HCT116 (cell line): ENCODE measurements at regions not wholly inside any gene's neighbourhood (a gene's known extent, or its start where the extent isn't known, plus 50 kb on each side); places are given as distances from the start of the nearest gene placed in this dataset.

Source experiments
- ATAC-seq: fragments of 200-7000 bp; cut with Tn5 transposase; 2 replicates; pipeline ENCODE4 v1.9.1; 2020; ENCODE audit warnings: mild to moderate bottlenecking, moderate library complexity
- BruUV-seq: library from RNA; stranded (reverse); fragments of 400-500 nt; replicated peaks from 2 replicates; lab custom pipeline; 2021; lab: Mats Ljungman, UMichigan
- CTCF ChIA-PET: fragments of 300-600 bp; sonication (Branson Sonifier 250); formaldehyde crosslinking; loops from one replicate; lab custom pipeline; 2021; ENCODE audit warnings: antibody characterized with exemption; lab: Charles Lee
- POLR2A ChIA-PET: fragments of 300-600, 350-600 bp; sonication (Branson Sonifier 250); formaldehyde crosslinking; loops from one replicate; lab custom pipeline; 2021; ENCODE audit warnings: antibody characterized with exemption; lab: Charles Lee
- RAD21 ChIA-PET, 2 experiments: fragments of 300-600 bp; sonication (Branson Sonifier 250); formaldehyde crosslinking; loops; one replicate each; lab custom pipeline; 2023; ENCODE audit warnings: low total read pairs in 2 of 2; ENCODE audit not compliant: uncharacterized antibody in 2 of 2, unreplicated experiment in 2 of 2, low non-redundant PET in 1 of 2; lab: Charles Lee
- DNase-seq: peaks from one replicate; pipeline ENCODE4 v3.0.0-alpha.2; 2010; ENCODE audit warnings: low read depth, low spot score
- H2AFZ ChIP-seq: fragments of 200-600 bp; shearing (Covaris generic), sonication (generic); 2 replicates; pipeline ENCODE4 v1.6.1; 2017; ENCODE audit warnings: low read depth, mixed run types, mixed read lengths, antibody characterized with exemption, low read length; ENCODE audit not compliant: poor library complexity, severe bottlenecking
- H3K27ac ChIP-seq: 2 replicates; pipeline ENCODE4 v1.5.1; 2012; ENCODE audit warnings: low read depth, low read length
- H3K27me3 ChIP-seq: fragments of 200-600 bp; sonication (generic); 2 replicates; pipeline ENCODE4 v1.6.1; 2016; ENCODE audit warnings: mixed run types, low read length, mixed read lengths; ENCODE audit not compliant: insufficient read depth
- H3K36me3 ChIP-seq, 2 experiments: fragments of 200-500 bp in 1 of 2; fragments of 200-600 bp in 1 of 2; sonication (Bioruptor generic) in 1 of 2; sonication (generic) in 1 of 2; 2 replicates each; pipeline versions ENCODE4 v1.5.1 to v1.6.1; 2014 to 2016; ENCODE audit warnings: low read length in 2 of 2, inconsistent platforms in 1 of 2, mixed read lengths in 1 of 2, mixed run types in 1 of 2; ENCODE audit not compliant: insufficient read depth in 2 of 2, control insufficient read depth in 1 of 2
- H3K4me1 ChIP-seq, 2 experiments: fragments of 200-600 bp in 1 of 2; sonication (generic) in 1 of 2; 2 replicates each; pipeline versions ENCODE4 v1.5.1 to v1.6.1; 2012 to 2017; ENCODE audit warnings: low read length in 2 of 2, inconsistent platforms in 1 of 2, mild to moderate bottlenecking in 1 of 2, mixed read lengths in 1 of 2, mixed run types in 1 of 2, moderate library complexity in 1 of 2; ENCODE audit not compliant: insufficient read depth in 2 of 2, control insufficient read depth in 1 of 2
- H3K4me2 ChIP-seq: fragments of 200-600 bp; sonication (generic); 2 replicates; pipeline ENCODE4 v1.6.1; 2017; ENCODE audit warnings: mixed run types, low read length, mixed read lengths
- H3K4me3 ChIP-seq, 2 experiments: fragments of 200-600 bp in 1 of 2; sonication (generic) in 1 of 2; replicated peaks in 1 of 2; 2 replicates each; pipeline ENCODE4 v1.5.1; 2011 to 2016; ENCODE audit warnings: low read length in 2 of 2, control low read depth in 1 of 2, low read depth in 1 of 2, mild to moderate bottlenecking in 1 of 2, mixed read lengths in 1 of 2, mixed run types in 1 of 2
- H3K79me2 ChIP-seq: fragments of 200-600 bp; sonication (generic); 2 replicates; pipeline ENCODE4 v1.6.1; 2017; ENCODE audit warnings: mild to moderate bottlenecking, mixed run types, low read length, moderate library complexity, mixed read lengths; ENCODE audit not compliant: insufficient read depth
- H3K9ac ChIP-seq: fragments of 200-600 bp; sonication (generic); 2 replicates; pipeline ENCODE4 v1.6.1; 2016; ENCODE audit warnings: low read length, mixed read lengths
- H3K9me2 ChIP-seq: fragments of 200-600 bp; sonication (generic), shearing (Covaris generic); 2 replicates; pipeline ENCODE4 v1.6.1; 2017; ENCODE audit warnings: mixed run types, mild to moderate bottlenecking, moderate library complexity; ENCODE audit not compliant: insufficient read depth
- H3K9me3 ChIP-seq, 2 experiments: fragments of 200-500 bp in 1 of 2; fragments of 200-600 bp in 1 of 2; sonication (Bioruptor generic) in 1 of 2; sonication (generic) in 1 of 2; 2 replicates each; pipeline ENCODE4 v1.6.1; 2014 to 2017; ENCODE audit warnings: low read length in 2 of 2, mixed read lengths in 2 of 2, inconsistent platforms in 1 of 2, low read depth in 1 of 2, mild to moderate bottlenecking in 1 of 2, mixed run types in 1 of 2, moderate library complexity in 1 of 2; ENCODE audit not compliant: control insufficient read depth in 1 of 2, insufficient read depth in 1 of 2
- H4K20me1 ChIP-seq: fragments of 200-600 bp; sonication (generic), shearing (Covaris generic); 2 replicates; pipeline ENCODE4 v1.6.1; 2017; ENCODE audit warnings: mixed run types, mild to moderate bottlenecking, moderate library complexity; ENCODE audit not compliant: insufficient read depth
- CEBPB ChIP-seq: IDR thresholded peaks from 2 replicates; pipeline ENCODE4 v1.6.1; 2012; ENCODE audit warnings: low read depth
- CTCF ChIP-seq, 3 experiments: fragments of 200-600 bp in 1 of 3; sonication (generic) in 1 of 3; IDR thresholded peaks in 2 of 3; conservative IDR thresholded peaks in 1 of 3; 2 replicates each; pipeline ENCODE4 v1.5.1; 2012 to 2017; ENCODE audit warnings: low read depth in 2 of 3, low read length in 2 of 3, antibody characterized with exemption in 1 of 3, borderline replicate concordance in 1 of 3, control low read depth in 1 of 3, mild to moderate bottlenecking in 1 of 3, mixed read lengths in 1 of 3, mixed run types in 1 of 3, moderate library complexity in 1 of 3; ENCODE audit not compliant: insufficient read depth in 1 of 3
- EGR1 ChIP-seq: IDR thresholded peaks from 2 replicates; pipeline ENCODE4 v1.6.1; 2012; ENCODE audit warnings: low read depth
- ELF1 ChIP-seq: IDR thresholded peaks from 2 replicates; pipeline ENCODE4 v1.6.1; 2012; ENCODE audit warnings: low read depth, borderline replicate concordance
- EZH2 ChIP-seq: fragments of 200-600 bp; sonication (generic); IDR thresholded peaks from 2 replicates; pipeline ENCODE4 v1.6.1; 2017; ENCODE audit warnings: antibody characterized with exemption, mixed run types
- FOSL1 ChIP-seq: IDR thresholded peaks from 2 replicates; pipeline ENCODE4 v1.6.1; 2012; ENCODE audit warnings: low read depth
- JUND ChIP-seq: IDR thresholded peaks from 2 replicates; pipeline ENCODE4 v1.6.1; 2012
- RAD21 ChIP-seq: IDR thresholded peaks from 2 replicates; pipeline ENCODE4 v1.6.1; 2012; ENCODE audit warnings: low read depth, mild to moderate bottlenecking
- SIN3A ChIP-seq: IDR thresholded peaks from 2 replicates; pipeline ENCODE4 v1.6.1; 2012; ENCODE audit warnings: low read depth
- SRF ChIP-seq: IDR thresholded peaks from 2 replicates; pipeline ENCODE4 v1.6.1; 2012; ENCODE audit warnings: low read depth
- TCF7L2 ChIP-seq: IDR thresholded peaks from 2 replicates; pipeline ENCODE4 v1.7.0; 2011; ENCODE audit warnings: borderline replicate concordance, inconsistent platforms; ENCODE audit not compliant: insufficient read depth, insufficient read length; ENCODE audit errors: extremely low read depth
- YY1 ChIP-seq: IDR thresholded peaks from 2 replicates; pipeline ENCODE4 v1.6.1; 2011; ENCODE audit warnings: low read length, low read depth, moderate library complexity, mild to moderate bottlenecking; ENCODE audit not compliant: insufficient replicate concordance; ENCODE audit errors: extremely low read depth
- ZBTB33 ChIP-seq: IDR thresholded peaks from 2 replicates; pipeline ENCODE4 v1.6.1; 2011; ENCODE audit warnings: mild to moderate bottlenecking, low read length, moderate library complexity; ENCODE audit not compliant: insufficient replicate concordance; ENCODE audit errors: extremely low read depth
- ZNF274 ChIP-seq: fragments of 200-500 bp; sonication (Bioruptor generic); IDR thresholded peaks from 2 replicates; pipeline ENCODE4 v1.6.1; 2014; ENCODE audit warnings: mild to moderate bottlenecking, low read depth, low read length, inconsistent platforms
- intact Hi-C: fragments of 100-400 bp; cut with micrococcal nuclease; formaldehyde crosslinking; loops from 2 replicates; pipeline ENCODE4 v1.10.0; 2022

GRCh38 chr1:87197641-87198040 lies 131.0 kb upstream of the LMO4 start:
- BruUV-seq, result no TSS peak

More at GRCh38 chr1:87197641-87198040, 131.0 kb upstream of the LMO4 start:
- no peak for ATAC-seq
- Histone ChIP-seq H3K9me2 (no peaks in the 10 kb centered on the region), H4K20me1 (no peaks in the 10 kb centered on the region), H3K79me2 (no peaks in the 10 kb centered on the region), H3K4me3 (no peak overlapping the region), H3K27ac (no peak overlapping the region), H3K4me1 (no peaks in the 10 kb centered on the region), H3K9ac (no peak overlapping the region), H3K4me2 (no peak overlapping the region), H3K9me3 (no peaks in the 10 kb centered on the region), H3K27me3 (0 out of 2 replicates have a peak, but pooled peaks cover 4% of the 10 kb centered on the region), H2AFZ (no peak overlapping the region), H3K36me3 (no peaks in the 10 kb centered on the region)
- no peak for DNase-seq
- ChIA-PET RAD21 (no interaction called here), POLR2A (no interaction called here), CTCF (no interaction called here)
- intact Hi-C loops, result no loop called here
- no peak for TF ChIP-seq ZNF274
- TF ChIP-seq RAD21, result no peak
- TF ChIP-seq TCF7L2, result no peak
- TF ChIP-seq CTCF (IDR thresholded peaks at IDR 0.05 in 2 of 3, conservative IDR thresholded peaks at IDR 0.05 in 1 of 3; ENCODE audit: borderline replicate concordance in 1 of 3, insufficient read depth in 1 of 3, low read depth in 2 of 3, low read length in 2 of 3), result no peak
- TF ChIP-seq ELF1, result no peak
- TF ChIP-seq YY1, result no peak
- no peak for TF ChIP-seq CEBPB
- no peak for TF ChIP-seq EGR1
- no peak for TF ChIP-seq ZBTB33
- no peak for TF ChIP-seq FOSL1
- TF ChIP-seq SIN3A, result no peak
- TF ChIP-seq EZH2, result no peak
- TF ChIP-seq JUND, result no peak
- no peak for TF ChIP-seq SRF
